Activated CD8-positive, alpha-beta T cell treated with anti-CD3 and anti-CD28 coated beads for 36 hours (primary cell): ENCODE measurements at regions not wholly inside any gene's neighbourhood (a gene's known extent, or its start where the extent isn't known, plus 50 kb on each side); places are given as distances from the start of the nearest gene placed in this dataset.

ENCODE experiments used
- ATAC-seq: fragments of 200-7000 bp; cut with Tn5 transposase; one replicate; pipeline ENCODE4 v1.10.0; 2021; ENCODE audit warnings: mild to moderate bottlenecking, moderate library complexity
- CTCF ChIA-PET: fragments of 350-600 bp; sonication (Branson Sonifier 250); formaldehyde crosslinking; loops from one replicate; lab custom pipeline; 2021; ENCODE audit warnings: antibody characterized with exemption; lab: Charles Lee
- POLR2A ChIA-PET: fragments of 350-600 bp; sonication (Branson Sonifier 250); formaldehyde crosslinking; loops from one replicate; lab custom pipeline; 2021; ENCODE audit warnings: antibody characterized with exemption; lab: Charles Lee
- DNase-seq: peaks from one replicate; pipeline ENCODE4 v3.0.0-alpha.2; 2020
- H3K27ac Mint-ChIP-seq: one replicate; pipeline ENCODE4 v1.8.0; 2021; ENCODE audit warnings: mild to moderate bottlenecking, mixed read lengths
- H3K27me3 Mint-ChIP-seq: one replicate; pipeline ENCODE4 v1.8.0; 2021; ENCODE audit warnings: mixed read lengths
- H3K36me3 Mint-ChIP-seq: one replicate; pipeline ENCODE4 v1.8.0; 2021; ENCODE audit warnings: low read depth, mixed read lengths
- H3K4me1 Mint-ChIP-seq: one replicate; pipeline ENCODE4 v1.8.0; 2021; ENCODE audit warnings: low read depth, mixed read lengths
- H3K4me3 Mint-ChIP-seq: one replicate; pipeline ENCODE4 v1.8.0; 2021; ENCODE audit warnings: mild to moderate bottlenecking, moderate library complexity, mixed read lengths
- H3K9me3 Mint-ChIP-seq: one replicate; pipeline ENCODE4 v1.8.0; 2021; ENCODE audit warnings: mixed read lengths
- CTCF ChIP-seq: fragments of 200-600 bp; IDR thresholded peaks from one replicate; pipeline ENCODE4 v1.8.0; 2022; ENCODE audit warnings: antibody characterized with exemption, mild to moderate bottlenecking
- intact Hi-C: fragments of 100-400 bp; cut with micrococcal nuclease; formaldehyde crosslinking; loops from one replicate; pipeline ENCODE4 v1.10.0; 2022

GRCh38 chr3:72359743-72360142, 488.5 kb downstream of the SHQ1 start:
- H3K27me3 Mint-ChIP-seq, result peaks cover 9% of the 10 kb centered on the region
- ATAC-seq, result no peak
- H3K9me3 Mint-ChIP-seq, result peaks cover 3% of the 10 kb centered on the region
- ChIA-PET CTCF (interaction anchor here (1.2 kb wide), 1 partner anchor 291 kb away, joined by 3 read pairs; no protein-coding TSS in a partner anchor), POLR2A (no interaction called here)
- no peaks in the 10 kb centered on the region for H3K36me3 Mint-ChIP-seq
- TF ChIP-seq CTCF, result no peak
- intact Hi-C loops, result no loop called here
- H3K4me1 Mint-ChIP-seq, result no peaks in the 10 kb centered on the region
- H3K27ac Mint-ChIP-seq, result no peak overlapping the region
- H3K4me3 Mint-ChIP-seq, result no peak overlapping the region
- DNase-seq, result no peak

GRCh38 chr3:72355168-72355567, 493.1 kb downstream of the SHQ1 start:
- no peaks in the 10 kb centered on the region for H3K9me3 Mint-ChIP-seq
- H3K27me3 Mint-ChIP-seq, result no peaks in the 10 kb centered on the region
- POLR2A ChIA-PET, result no interaction called here

GRCh38 chr3:72354486-72354885, 493.8 kb downstream of the SHQ1 start:
- ChIA-PET POLR2A (no interaction called here), CTCF (no interaction called here)
- TF ChIP-seq CTCF, result no peak
- ATAC-seq, result no peak
- Mint-ChIP-seq H3K9me3 (no peaks in the 10 kb centered on the region), H3K4me3 (no peak overlapping the region), H3K4me1 (no peaks in the 10 kb centered on the region), H3K27ac (no peak overlapping the region), H3K27me3 (no peaks in the 10 kb centered on the region), H3K36me3 (no peaks in the 10 kb centered on the region)
- DNase-seq, result no peak
- intact Hi-C loops, result no loop called here

More at GRCh38 chr3:72355168-72355567, 493.1 kb downstream of the SHQ1 start:
- intact Hi-C loops, result no loop called here
- Mint-ChIP-seq H3K27ac (no peak overlapping the region), H3K36me3 (no peaks in the 10 kb centered on the region), H3K4me1 (no peaks in the 10 kb centered on the region), H3K4me3 (no peak overlapping the region)
- no peak for TF ChIP-seq CTCF
- ATAC-seq (no peak), DNase-seq (no peak)
- CTCF ChIA-PET, result no interaction called here

- POLR2A ChIA-PET, result no interaction called here
These were observed 494.8 kb downstream of the SHQ1 start for GRCh38 chr3:72353236-72354128.

More at GRCh38 chr3:72353236-72354128, 494.8 kb downstream of the SHQ1 start:
- Mint-ChIP-seq H3K9me3 (peaks cover 4% of the 10 kb centered on the region), H3K27ac (no peak overlapping the region), H3K27me3 (peaks cover 3% of the 10 kb centered on the region), H3K4me1 (no peaks in the 10 kb centered on the region), H3K36me3 (no peaks in the 10 kb centered on the region), H3K4me3 (no peak overlapping the region)
- DNase-seq (no peak), ATAC-seq (no peak)
- intact Hi-C loops, result no loop called here
- TF ChIP-seq CTCF, result no peak
- CTCF ChIA-PET, result no interaction called here
